Choroid plexus epithelial cell (primary cell): ENCODE measurements at regions not wholly inside any gene's neighbourhood (a gene's known extent, or its start where the extent isn't known, plus 50 kb on each side); places are given as distances from the start of the nearest gene placed in this dataset.
A peak's percentile ranks its signal among the peaks of the same experiment; 100 is the strongest.

Experiments
- DNase-seq: peaks from one replicate; pipeline ENCODE4 v3.0.0-alpha.2; 2010; ENCODE audit warnings: low read depth
- H3K4me3 ChIP-seq: 2 replicates; pipeline ENCODE4 v1.5.1; 2011; ENCODE audit warnings: low read depth, mild to moderate bottlenecking, control low read depth, low read length, moderate library complexity
- CTCF ChIP-seq: conservative IDR thresholded peaks from 2 replicates; pipeline ENCODE4 v1.5.1; 2011; ENCODE audit warnings: low read depth, mild to moderate bottlenecking, control low read depth, inconsistent platforms, low read length, moderate library complexity

GRCh38 chr5:143732402-143732801 is 79.6 kb upstream of the HMHB1 start:
- no peak for TF ChIP-seq CTCF
- H3K4me3 ChIP-seq: no peak overlapping the region
- no peak for DNase-seq

GRCh38 chr5:143730112-143730801 is 81.7 kb upstream of the HMHB1 start:
- DNase-seq: no peak
- no peak overlapping the region for H3K4me3 ChIP-seq
- TF ChIP-seq CTCF: no peak

- no peak for DNase-seq
- no peak overlapping the region for H3K4me3 ChIP-seq
- no peak for TF ChIP-seq CTCF
These were observed 82.5 kb upstream of the HMHB1 start for GRCh38 chr5:143729334-143729946.

GRCh38 chr5:143723159-143723558 is 88.8 kb upstream of the HMHB1 start:
- no peak overlapping the region for H3K4me3 ChIP-seq
- no peak for TF ChIP-seq CTCF
- DNase-seq: no peak

GRCh38 chr5:143721925-143722324 is 90.0 kb upstream of the HMHB1 start:
- no peak overlapping the region for H3K4me3 ChIP-seq
- DNase-seq: no peak
- no peak for TF ChIP-seq CTCF

GRCh38 chr5:143720689-143721088 is 91.3 kb upstream of the HMHB1 start:
- no peak for TF ChIP-seq CTCF
- no peak for DNase-seq
- H3K4me3 ChIP-seq: no peak overlapping the region

- TF ChIP-seq CTCF: no peak
- peak; percentile 94 for DNase-seq
- H3K4me3 ChIP-seq: no peak overlapping the region
These were observed 94.6 kb upstream of the HMHB1 start for GRCh38 chr5:143717400-143717799.
